Fibroblast of villous mesenchyme (primary cell): ENCODE measurements at regions not wholly inside any gene's neighbourhood (a gene's known extent, or its start where the extent isn't known, plus 50 kb on each side); places are given as distances from the start of the nearest gene placed in this dataset.

Source experiments
- DNase-seq: peaks from one replicate; pipeline ENCODE4 v3.0.0-alpha.2; 2010; ENCODE audit warnings: low read depth
- H3K4me3 ChIP-seq: 2 replicates; pipeline ENCODE4 v1.5.1; 2011; ENCODE audit warnings: low read depth, mild to moderate bottlenecking, low read length
- CTCF ChIP-seq: IDR thresholded peaks from 2 replicates; pipeline ENCODE4 v1.5.1; 2012; ENCODE audit warnings: low read depth, mild to moderate bottlenecking, low read length; ENCODE audit not compliant: insufficient read depth

- no peak for TF ChIP-seq CTCF
These were observed 240.7 kb upstream of the PLEKHG7 start for GRCh38 chr12:92462049-92462448.

GRCh38 chr12:92459850-92460249, 242.9 kb upstream of the PLEKHG7 start:
- TF ChIP-seq CTCF = no peak
- no peak for DNase-seq
- H3K4me3 ChIP-seq = no peak overlapping the region

More at GRCh38 chr12:92462049-92462448, 240.7 kb upstream of the PLEKHG7 start:
- peak; percentile 91 for DNase-seq
- no peak overlapping the region for H3K4me3 ChIP-seq

GRCh38 chr12:92458996-92459395, 243.8 kb upstream of the PLEKHG7 start:
- H3K4me3 ChIP-seq = no peak overlapping the region
- DNase-seq = no peak
- TF ChIP-seq CTCF = no peak

GRCh38 chr12:92457458-92458180, 245.2 kb upstream of the PLEKHG7 start:
- peak; percentile 82 for DNase-seq
- TF ChIP-seq CTCF = no peak
- H3K4me3 ChIP-seq = no peak overlapping the region

GRCh38 chr12:92452763-92453162, 250.0 kb upstream of the PLEKHG7 start:
- DNase-seq = no peak
- TF ChIP-seq CTCF = no peak

GRCh38 chr12:92446083-92446460, 256.7 kb upstream of the PLEKHG7 start:
- DNase-seq = no peak
- no peak for TF ChIP-seq CTCF
- H3K4me3 ChIP-seq = no peak overlapping the region

More at GRCh38 chr12:92452763-92453162, 250.0 kb upstream of the PLEKHG7 start:
- no peak overlapping the region for H3K4me3 ChIP-seq
